ENCODE measurements at regions not wholly inside any gene's neighbourhood (a gene's known extent, or its start where the extent isn't known, plus 50 kb on each side); places are given as distances from the start of the nearest gene placed in this dataset.

- H3K36me3 Mint-ChIP-seq, result no peaks in the 10 kb centered on the region
- ATAC-seq (replicated peaks in 1 of 4) (no peak), DNase-seq (no peak)
- Histone ChIP-seq H3K4me3 (ENCODE audit: control insufficient read depth in 1 of 2, extremely low read depth in 1 of 2, low read length in 1 of 2) (no peak overlapping the region), H3K27ac (ENCODE audit: low read length) (no peak overlapping the region), H3K4me1 (ENCODE audit: control insufficient read depth in 1 of 2, extremely low read depth in 1 of 2, insufficient read depth in 2 of 2, low read length in 2 of 2) (no peaks in the 10 kb centered on the region), H3K36me3 (ENCODE audit: control insufficient read depth in 2 of 2, extremely low read depth in 1 of 2, insufficient read depth in 1 of 2, low read length in 1 of 2) (no peaks in the 10 kb centered on the region), H3K27me3 (replicated peaks in 1 of 2; ENCODE audit: control insufficient read depth in 2 of 2, extremely low read depth in 1 of 2, insufficient read depth in 2 of 2, low read length in 1 of 2) (no peaks in the 10 kb centered on the region), H3K9me3 (no peaks in the 10 kb centered on the region)
- no peak overlapping the region for H3K4me3 Mint-ChIP-seq
- peaks cover 0 to 12% of the 10 kb centered on the region in 2 donors for H3K27me3 Mint-ChIP-seq
- ChIA-PET CTCF (no interaction called here), POLR2A (no interaction called here)
- WGBS (ENCODE audit: insufficient coverage), result no CpG with 5 or more reads among the region's 5 CpGs
- H3K27ac Mint-ChIP-seq, result no peak overlapping the region
- H3K4me1 Mint-ChIP-seq, result no peaks in the 10 kb centered on the region
- H3K9me3 Mint-ChIP-seq, result no peaks in the 10 kb centered on the region
Observed at GRCh38 chr11:109109571-109110315, 312.2 kb upstream of the C11orf87 start.

- DNase-seq (no peak), ATAC-seq (replicated peaks in 1 of 4) (no peak)
- H3K27me3 ChIP-seq (replicated peaks in 1 of 2; ENCODE audit: control insufficient read depth in 2 of 2, extremely low read depth in 1 of 2, insufficient read depth in 2 of 2, low read length in 1 of 2), result no peaks in the 10 kb centered on the region
- H3K9me3 ChIP-seq, result no peaks in the 10 kb centered on the region
- H3K4me1 ChIP-seq (ENCODE audit: control insufficient read depth in 1 of 2, extremely low read depth in 1 of 2, insufficient read depth in 2 of 2, low read length in 2 of 2), result no peaks in the 10 kb centered on the region
- CTCF ChIA-PET, result no interaction called here
- Mint-ChIP-seq H3K4me3 (no peak overlapping the region), H3K27ac (no peak overlapping the region), H3K9me3 (no peaks in the 10 kb centered on the region), H3K27me3 (peaks cover 0 to 8% of the 10 kb centered on the region in 2 donors), H3K36me3 (no peaks in the 10 kb centered on the region), H3K4me1 (no peaks in the 10 kb centered on the region)
- no peaks in the 10 kb centered on the region for H3K36me3 ChIP-seq (ENCODE audit: control insufficient read depth in 2 of 2, extremely low read depth in 1 of 2, insufficient read depth in 1 of 2, low read length in 1 of 2)
- POLR2A ChIA-PET, result no interaction called here
- H3K4me3 ChIP-seq (ENCODE audit: control insufficient read depth in 1 of 2, extremely low read depth in 1 of 2, low read length in 1 of 2), result no peak overlapping the region
- H3K27ac ChIP-seq (ENCODE audit: low read length), result no peak overlapping the region
- WGBS (ENCODE audit: insufficient coverage), result no CpG with 5 or more reads among the region's 2 CpGs
Observed at GRCh38 chr11:109112261-109112660, 309.7 kb upstream of the C11orf87 start.

- ChIA-PET POLR2A (no interaction called here), CTCF (no interaction called here)
- peaks cover 0 to 8% of the 10 kb centered on the region in 2 donors for H3K27me3 Mint-ChIP-seq
- no peaks in the 10 kb centered on the region for H3K9me3 Mint-ChIP-seq
- DNase-seq (no peak), ATAC-seq (replicated peaks in 1 of 4) (no peak)
- Histone ChIP-seq H3K4me1 (ENCODE audit: control insufficient read depth in 1 of 2, extremely low read depth in 1 of 2, insufficient read depth in 2 of 2, low read length in 2 of 2) (no peaks in the 10 kb centered on the region), H3K36me3 (ENCODE audit: control insufficient read depth in 2 of 2, extremely low read depth in 1 of 2, insufficient read depth in 1 of 2, low read length in 1 of 2) (no peaks in the 10 kb centered on the region), H3K4me3 (ENCODE audit: control insufficient read depth in 1 of 2, extremely low read depth in 1 of 2, low read length in 1 of 2) (no peak overlapping the region), H3K9me3 (no peaks in the 10 kb centered on the region), H3K27ac (ENCODE audit: low read length) (no peak overlapping the region), H3K27me3 (replicated peaks in 1 of 2; ENCODE audit: control insufficient read depth in 2 of 2, extremely low read depth in 1 of 2, insufficient read depth in 2 of 2, low read length in 1 of 2) (no peaks in the 10 kb centered on the region)
- H3K4me1 Mint-ChIP-seq, result no peaks in the 10 kb centered on the region
- H3K27ac Mint-ChIP-seq, result no peak overlapping the region
- H3K4me3 Mint-ChIP-seq, result no peak overlapping the region
- no CpG with 5 or more reads among the region's 7 CpGs for WGBS (ENCODE audit: insufficient coverage)
- no peaks in the 10 kb centered on the region for H3K36me3 Mint-ChIP-seq
Observed at GRCh38 chr11:109112821-109113280, 309.1 kb upstream of the C11orf87 start.

GRCh38 chr11:109120341-109120740 is 301.6 kb upstream of the C11orf87 start:
- H3K4me3 Mint-ChIP-seq, result no peak overlapping the region
- Histone ChIP-seq H3K9me3 (no peaks in the 10 kb centered on the region), H3K27ac (ENCODE audit: low read length) (no peak overlapping the region), H3K4me1 (ENCODE audit: control insufficient read depth in 1 of 2, extremely low read depth in 1 of 2, insufficient read depth in 2 of 2, low read length in 2 of 2) (no peaks in the 10 kb centered on the region), H3K27me3 (replicated peaks in 1 of 2; ENCODE audit: control insufficient read depth in 2 of 2, extremely low read depth in 1 of 2, insufficient read depth in 2 of 2, low read length in 1 of 2) (no peaks in the 10 kb centered on the region), H3K4me3 (ENCODE audit: control insufficient read depth in 1 of 2, extremely low read depth in 1 of 2, low read length in 1 of 2) (no peak overlapping the region), H3K36me3 (ENCODE audit: control insufficient read depth in 2 of 2, extremely low read depth in 1 of 2, insufficient read depth in 1 of 2, low read length in 1 of 2) (no peaks in the 10 kb centered on the region)
- WGBS (ENCODE audit: insufficient coverage), result 83% methylated on average over 2 of the region's 3 CpGs
- CTCF ChIA-PET, result no interaction called here
- H3K4me1 Mint-ChIP-seq, result no peaks in the 10 kb centered on the region
- POLR2A ChIA-PET, result no interaction called here
- H3K9me3 Mint-ChIP-seq, result no peaks in the 10 kb centered on the region
- ATAC-seq (replicated peaks in 1 of 4) (no peak), DNase-seq (no peak)
- no peaks in the 10 kb centered on the region for H3K36me3 Mint-ChIP-seq
- H3K27me3 Mint-ChIP-seq, result no peaks in the 10 kb centered on the region
- H3K27ac Mint-ChIP-seq, result no peak overlapping the region

GRCh38 chr11:109121173-109121932 is 300.6 kb upstream of the C11orf87 start:
- CTCF ChIA-PET, result interaction anchor here in 1 of 2 donors (0.7 kb wide), 1 partner anchor 86 kb away, joined by 4 read pairs; no protein-coding TSS in a partner anchor
- Mint-ChIP-seq H3K27me3 (no peaks in the 10 kb centered on the region), H3K4me1 (no peaks in the 10 kb centered on the region), H3K9me3 (no peaks in the 10 kb centered on the region), H3K4me3 (no peak overlapping the region), H3K36me3 (no peaks in the 10 kb centered on the region), H3K27ac (no peak overlapping the region)
- POLR2A ChIA-PET, result no interaction called here
- no peaks in the 10 kb centered on the region for H3K4me1 ChIP-seq (ENCODE audit: control insufficient read depth in 1 of 2, extremely low read depth in 1 of 2, insufficient read depth in 2 of 2, low read length in 2 of 2)
- H3K4me3 ChIP-seq (ENCODE audit: control insufficient read depth in 1 of 2, extremely low read depth in 1 of 2, low read length in 1 of 2), result no peak overlapping the region
- H3K36me3 ChIP-seq (ENCODE audit: control insufficient read depth in 2 of 2, extremely low read depth in 1 of 2, insufficient read depth in 1 of 2, low read length in 1 of 2), result no peaks in the 10 kb centered on the region
- DNase-seq (no peak), ATAC-seq (replicated peaks in 1 of 4) (no peak)
- no peak overlapping the region for H3K27ac ChIP-seq (ENCODE audit: low read length)
- WGBS (ENCODE audit: insufficient coverage), result 90% methylated on average over 5 of the region's 5 CpGs
- H3K9me3 ChIP-seq, result no peaks in the 10 kb centered on the region
- H3K27me3 ChIP-seq (replicated peaks in 1 of 2; ENCODE audit: control insufficient read depth in 2 of 2, extremely low read depth in 1 of 2, insufficient read depth in 2 of 2, low read length in 1 of 2), result no peaks in the 10 kb centered on the region

- H3K36me3 ChIP-seq (ENCODE audit: control insufficient read depth in 2 of 2, extremely low read depth in 1 of 2, insufficient read depth in 1 of 2, low read length in 1 of 2), result no peaks in the 10 kb centered on the region
- no peaks in the 10 kb centered on the region for H3K27me3 ChIP-seq (replicated peaks in 1 of 2; ENCODE audit: control insufficient read depth in 2 of 2, extremely low read depth in 1 of 2, insufficient read depth in 2 of 2, low read length in 1 of 2)
- no peak for ATAC-seq (replicated peaks in 1 of 4)
- Mint-ChIP-seq H3K9me3 (no peaks in the 10 kb centered on the region), H3K36me3 (no peaks in the 10 kb centered on the region), H3K4me1 (no peaks in the 10 kb centered on the region), H3K27me3 (no peaks in the 10 kb centered on the region), H3K27ac (no peak overlapping the region), H3K4me3 (no peak overlapping the region)
- H3K27ac ChIP-seq (ENCODE audit: low read length), result no peak overlapping the region
- DNase-seq, result no peak
- POLR2A ChIA-PET, result no interaction called here
- CTCF ChIA-PET, result interaction anchor here (0.6 to 0.7 kb wide), 2 partner anchors 17 to 213 kb away, joined by 4 read pairs; no protein-coding TSS in a partner anchor
- no peaks in the 10 kb centered on the region for H3K9me3 ChIP-seq
- WGBS (ENCODE audit: insufficient coverage), result no CpG with 5 or more reads among the region's 11 CpGs
- no peak overlapping the region for H3K4me3 ChIP-seq (ENCODE audit: control insufficient read depth in 1 of 2, extremely low read depth in 1 of 2, low read length in 1 of 2)
- H3K4me1 ChIP-seq (ENCODE audit: control insufficient read depth in 1 of 2, extremely low read depth in 1 of 2, insufficient read depth in 2 of 2, low read length in 2 of 2), result no peaks in the 10 kb centered on the region
Observed at GRCh38 chr11:109123816-109124787, 297.9 kb upstream of the C11orf87 start.
